Thyroid gland (tissue), 4 donors: ENCODE measurements at regions not wholly inside any gene's neighbourhood (a gene's known extent, or its start where the extent isn't known, plus 50 kb on each side); places are given as distances from the start of the nearest gene placed in this dataset.

Experiments
- CTCF ChIP-seq, 6 experiments: fragments of 200-600 bp in 3 of 6; fragments of 450-650 bp in 3 of 6; sonication (generic) in 3 of 6; IDR thresholded peaks; one replicate each; pipeline ENCODE4 v1.5.1; 2016 to 2019; ENCODE audit warnings: antibody characterized with exemption in 6 of 6, mild to moderate bottlenecking in 2 of 6, inconsistent platforms in 1 of 6, moderate library complexity in 1 of 6
- POLR2A ChIP-seq, 2 donors: fragments of 450-650 bp; IDR thresholded peaks; one replicate each; pipeline ENCODE4 v1.6.1; 2017; ENCODE audit warnings: antibody characterized with exemption in 2 of 2, mild to moderate bottlenecking in 2 of 2, moderate library complexity in 1 of 2

GRCh38 chr13:100881291-100881864, 206.8 kb upstream of the TMTC4 start:
- TF ChIP-seq CTCF (IDR thresholded peaks at IDR 0.05) = no peak
- TF ChIP-seq POLR2A (IDR thresholded peaks at IDR 0.05) = no peak
